CD4-positive, alpha-beta T cell treated with Interleukin-1 beta for 1 hour (primary cell): ENCODE measurements at regions not wholly inside any gene's neighbourhood (a gene's known extent, or its start where the extent isn't known, plus 50 kb on each side); places are given as distances from the start of the nearest gene placed in this dataset.

ENCODE experiments used
- DNase-seq, 2 donors: peaks; one replicate each; pipeline ENCODE4 v3.0.0-alpha.2; 2020 to 2022

GRCh38 chr2:147647816-147648215, 197.0 kb upstream of the ACVR2A start:
- no peak for DNase-seq

GRCh38 chr2:147646818-147647468, 197.9 kb upstream of the ACVR2A start:
- no peak for DNase-seq

- DNase-seq: no peak
These were observed 200.3 kb upstream of the ACVR2A start for GRCh38 chr2:147644491-147644890.

- DNase-seq: no peak
These were observed 202.1 kb upstream of the ACVR2A start for GRCh38 chr2:147642765-147643164.

GRCh38 chr2:147641651-147642050, 203.2 kb upstream of the ACVR2A start:
- DNase-seq: no peak

- no peak for DNase-seq
These were observed 204.9 kb upstream of the ACVR2A start for GRCh38 chr2:147639891-147640290.

GRCh38 chr2:147639386-147639785, 205.4 kb upstream of the ACVR2A start:
- DNase-seq: no peak

- no peak for DNase-seq
These were observed 207.9 kb upstream of the ACVR2A start for GRCh38 chr2:147636886-147637285.

GRCh38 chr2:147636238-147636882, 208.5 kb upstream of the ACVR2A start:
- DNase-seq: peak in 1 of 2 donors; percentile 23

GRCh38 chr2:147634826-147635225, 210.0 kb upstream of the ACVR2A start:
- no peak for DNase-seq

GRCh38 chr2:147632198-147632597, 212.6 kb upstream of the ACVR2A start:
- DNase-seq: peak in 1 of 2 donors; percentile 17

GRCh38 chr2:147631294-147631693, 213.5 kb upstream of the ACVR2A start:
- no peak for DNase-seq

- DNase-seq: peak in 1 of 2 donors; percentile 28
These were observed 214.2 kb upstream of the ACVR2A start for GRCh38 chr2:147630585-147630984.

- no peak for DNase-seq
These were observed 215.8 kb upstream of the ACVR2A start for GRCh38 chr2:147628971-147629421.

GRCh38 chr2:147623328-147623727, 221.5 kb upstream of the ACVR2A start:
- peak in 1 of 2 donors; percentile 26 for DNase-seq

GRCh38 chr2:147621656-147622197, 223.1 kb upstream of the ACVR2A start:
- no peak for DNase-seq

GRCh38 chr2:147619808-147620207, 225.0 kb upstream of the ACVR2A start:
- no peak for DNase-seq

GRCh38 chr2:147615726-147616125, 229.1 kb upstream of the ACVR2A start:
- DNase-seq: no peak

GRCh38 chr2:147614979-147615470, 229.8 kb upstream of the ACVR2A start:
- no peak for DNase-seq

- DNase-seq: no peak
These were observed 230.4 kb upstream of the ACVR2A start for GRCh38 chr2:147614471-147614870.

- no peak for DNase-seq
These were observed 234.3 kb upstream of the ACVR2A start for GRCh38 chr2:147610496-147611040.

- DNase-seq: no peak
These were observed 235.5 kb upstream of the ACVR2A start for GRCh38 chr2:147609301-147609700.

- no peak for DNase-seq
These were observed 237.4 kb upstream of the ACVR2A start for GRCh38 chr2:147607379-147607778.

GRCh38 chr2:147603876-147604275, 241.0 kb upstream of the ACVR2A start:
- DNase-seq: no peak
